GM19372 (cell line): ENCODE measurements at regions not wholly inside any gene's neighbourhood (a gene's known extent, or its start where the extent isn't known, plus 50 kb on each side); places are given as distances from the start of the nearest gene placed in this dataset.

ENCODE experiments used
- ATAC-seq: cut with Tn5 transposase; IDR thresholded peaks from one replicate; pipeline ENCODE4 v1.9.1; 2021; ENCODE audit warnings: mild to moderate bottlenecking, low read depth, moderate library complexity; ENCODE audit not compliant: unreplicated experiment

DNA sequence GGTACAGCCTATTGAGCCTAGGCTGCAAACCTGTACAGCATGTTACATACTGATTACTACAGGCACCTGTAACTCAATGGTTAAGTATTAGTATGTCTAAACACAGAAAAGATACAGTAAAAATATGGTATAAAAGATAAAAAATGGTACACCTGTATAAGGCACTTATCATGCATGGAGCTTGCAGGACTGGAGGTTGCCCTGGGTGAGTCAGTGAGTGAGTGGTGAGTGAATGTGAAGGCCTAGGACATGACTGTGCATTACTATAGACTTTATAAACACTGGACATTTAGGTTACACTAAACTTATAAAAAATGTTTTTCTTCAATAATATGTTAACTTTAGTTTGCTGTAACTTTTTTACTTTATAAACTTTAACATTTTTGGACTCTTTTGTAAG lies 171.3 kb downstream of the SLC28A3 start:
- ATAC-seq: no peak

GRCh38 chr9:84170521-84171141 lies 169.9 kb downstream of the SLC28A3 start:
- no peak for ATAC-seq

- ATAC-seq: no peak
These were observed 166.6 kb downstream of the SLC28A3 start for GRCh38 chr9:84173961-84174360.

DNA sequence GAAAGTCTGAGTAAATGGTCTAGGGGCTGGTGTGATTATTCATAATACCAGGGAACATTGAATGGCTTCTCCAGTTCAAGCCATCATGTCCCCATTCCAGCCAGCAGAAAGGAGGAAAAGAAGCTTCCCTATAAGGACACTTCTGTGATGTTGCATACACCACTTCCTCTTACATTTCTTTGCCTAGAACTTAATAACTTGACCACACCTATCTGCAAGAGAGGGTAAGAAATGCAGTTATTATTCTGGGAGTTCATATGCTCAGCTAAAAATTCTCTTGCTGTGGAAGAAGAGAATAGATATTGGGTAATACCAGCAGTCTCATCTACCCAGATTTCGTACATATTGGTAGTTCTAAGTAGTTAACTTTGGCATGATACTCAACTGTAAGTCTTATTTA lies 166.1 kb downstream of the SLC28A3 start:
- no peak for ATAC-seq

- no peak for ATAC-seq
These were observed 163.2 kb downstream of the SLC28A3 start for GRCh38 chr9:84177407-84177806.

- no peak for ATAC-seq
These were observed 161.0 kb downstream of the SLC28A3 start for GRCh38 chr9:84179531-84179930.

DNA sequence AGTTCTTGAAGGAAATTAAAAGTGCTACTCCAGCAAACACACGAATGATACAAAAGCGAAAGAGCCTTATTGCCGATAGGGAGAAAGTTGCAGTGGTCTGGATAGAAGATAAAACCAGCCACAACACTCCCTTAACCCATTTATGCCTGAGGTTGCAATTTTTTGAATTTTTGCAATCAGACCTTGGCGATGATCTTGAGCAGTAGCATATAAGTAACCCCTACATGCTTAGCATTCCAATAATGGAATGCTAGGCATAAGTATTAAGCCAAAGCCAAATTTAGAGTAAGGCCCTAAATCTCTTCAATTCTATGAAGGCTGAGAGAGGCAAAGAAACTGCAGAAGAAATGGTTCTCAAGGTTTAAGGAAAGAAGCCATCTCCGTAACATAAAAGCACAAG lies 153.5 kb downstream of the SLC28A3 start:
- ATAC-seq: no peak

GRCh38 chr9:84189904-84190303 lies 150.7 kb downstream of the SLC28A3 start:
- no peak for ATAC-seq

- no peak for ATAC-seq
These were observed 150.1 kb downstream of the SLC28A3 start for GRCh38 chr9:84190411-84190810.

DNA sequence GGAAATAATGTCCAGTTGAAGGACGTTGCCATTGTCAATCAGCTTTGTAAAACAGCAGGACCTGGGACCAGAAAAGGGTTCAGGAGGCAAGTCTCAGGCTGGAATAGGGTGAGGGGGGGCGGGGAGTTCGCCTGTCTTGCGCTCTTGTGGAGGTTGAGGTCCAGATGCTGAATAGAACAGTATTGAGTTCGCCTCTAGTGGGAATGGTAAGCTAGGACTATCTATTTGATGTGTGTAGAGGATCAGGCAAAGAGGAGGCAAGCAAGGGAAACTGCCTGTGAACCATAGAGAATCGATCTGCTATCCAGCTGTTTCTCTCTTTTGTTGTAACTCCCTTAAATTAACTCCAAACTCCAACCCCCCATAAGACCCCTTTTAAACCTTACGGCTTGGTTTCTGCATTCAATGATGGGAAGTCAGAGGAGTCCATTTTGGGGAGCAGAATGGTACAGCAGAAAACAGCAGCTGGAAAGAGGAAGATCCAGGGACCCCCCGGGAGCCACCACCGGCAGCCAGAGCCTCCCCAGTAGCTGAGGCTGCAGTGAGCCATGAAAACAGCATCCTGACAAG lies 133.7 kb downstream of the SLC28A3 start:
- no peak for ATAC-seq

- no peak for ATAC-seq
These were observed 133.0 kb downstream of the SLC28A3 start for GRCh38 chr9:84207491-84207951.

DNA sequence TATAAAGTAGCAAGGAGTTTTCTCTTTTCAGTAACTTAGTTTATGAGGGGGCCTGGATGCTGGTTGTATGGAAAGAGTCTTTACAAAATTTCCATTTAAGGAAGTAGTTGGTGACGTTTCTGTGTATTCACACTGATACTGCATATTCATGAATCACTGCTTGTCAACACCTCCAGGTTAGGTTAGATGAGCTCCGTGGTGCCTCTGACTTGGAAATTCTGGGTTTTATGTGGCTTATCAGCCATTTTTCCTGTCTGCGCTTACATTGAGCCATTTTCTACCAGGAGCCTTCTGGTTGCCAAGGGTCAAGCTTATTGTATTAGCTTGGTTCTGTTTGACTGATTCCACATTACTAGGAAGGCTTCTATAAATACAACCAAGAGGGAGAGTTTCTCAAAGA lies 128.3 kb downstream of the SLC28A3 start:
- ATAC-seq: no peak

DNA sequence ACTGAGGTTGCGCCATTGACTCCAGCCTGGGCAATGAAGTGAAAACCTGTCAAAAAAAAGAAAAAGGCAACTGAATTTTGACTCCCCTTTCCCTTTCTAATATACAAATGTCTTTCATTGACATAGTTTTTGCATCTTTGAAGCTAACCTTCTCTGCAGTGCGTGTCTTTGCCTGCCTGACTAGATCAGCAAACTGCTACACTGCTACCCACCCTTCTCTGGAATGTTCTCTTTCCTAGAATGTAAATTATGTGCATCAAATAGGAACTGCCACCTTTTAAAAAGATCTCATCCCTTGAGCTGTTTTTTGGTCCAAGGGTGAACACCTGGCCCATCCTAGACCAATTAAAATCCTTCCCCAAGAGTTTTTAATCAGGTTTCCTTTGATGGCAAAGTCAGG lies 127.6 kb downstream of the SLC28A3 start:
- ATAC-seq: no peak

DNA sequence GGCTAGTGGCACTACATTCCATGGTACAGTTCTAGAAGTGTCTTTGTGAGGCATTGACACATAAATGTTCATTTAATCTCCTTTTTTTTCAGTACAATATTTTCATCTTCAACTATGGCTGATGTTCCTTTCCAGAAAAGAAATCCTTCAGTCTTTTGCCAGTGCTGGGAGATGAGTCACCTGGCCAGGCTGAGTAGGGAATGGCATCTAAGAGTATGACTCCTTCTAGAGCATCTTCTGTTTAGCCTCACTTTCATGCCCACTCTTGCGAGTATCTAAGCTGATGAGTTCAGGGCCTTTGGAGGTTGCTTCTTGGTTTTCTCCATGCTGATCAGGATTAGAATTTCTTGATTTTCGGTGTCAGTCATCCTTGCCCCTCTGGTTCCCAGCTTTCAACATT lies 124.4 kb downstream of the SLC28A3 start:
- ATAC-seq: no peak

DNA sequence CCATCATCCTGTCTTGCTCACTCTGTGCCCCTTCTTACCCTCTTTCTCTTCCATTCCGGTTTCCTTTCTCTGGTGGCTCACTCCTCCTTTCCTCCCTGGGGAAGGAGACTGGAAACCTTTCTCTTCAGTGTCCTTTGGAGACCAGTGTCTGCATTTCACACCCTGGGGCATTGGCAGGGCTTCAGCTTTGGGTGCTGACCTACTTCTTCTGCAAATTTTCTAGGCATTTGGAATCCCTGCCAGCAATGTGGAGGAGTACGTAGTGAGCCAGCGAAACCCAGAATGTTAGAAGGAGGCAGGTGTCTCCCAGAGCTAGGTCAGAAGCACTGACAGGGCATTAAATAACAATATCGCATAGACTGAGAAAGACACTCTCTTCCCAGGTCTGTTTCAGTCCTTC lies 122.2 kb downstream of the SLC28A3 start:
- ATAC-seq: no peak

- ATAC-seq: no peak
These were observed 116.3 kb downstream of the SLC28A3 start for GRCh38 chr9:84224246-84224645.
